ENCODE measurements at regions not wholly inside any gene's neighbourhood (a gene's known extent, or its start where the extent isn't known, plus 50 kb on each side); places are given as distances from the start of the nearest gene placed in this dataset.

- H3K9me2 ChIP-seq (ENCODE audit: insufficient read depth): no peaks in the 10 kb centered on the region; the same call in 1 of the 2 replicates
- POLR2A ChIA-PET (ENCODE audit: unreplicated experiment): no interaction called here
- H4K20me1 ChIP-seq (ENCODE audit: insufficient read depth): no peaks in the 10 kb centered on the region
- no peak overlapping the region for H2AFZ ChIP-seq
- H3K4me3 ChIP-seq: no peak overlapping the region
- no peaks in the 10 kb centered on the region for H3K79me2 ChIP-seq (ENCODE audit: low read depth)
- H3K36me3 ChIP-seq (ENCODE audit: low read depth): no peaks in the 10 kb centered on the region
- H3F3A ChIP-seq (ENCODE audit: insufficient read depth, low read depth): no peaks in the 10 kb centered on the region
- intact Hi-C loops (cut with micrococcal nuclease; ENCODE audit: unreplicated experiment): no loop called here
- H3K9me3 ChIP-seq (ENCODE audit: insufficient read depth, low read depth): no peaks in the 10 kb centered on the region; the same call in 1 of the 2 replicates
- no peaks in the 10 kb centered on the region for H3K27me3 ChIP-seq (ENCODE audit: insufficient read depth, low read depth)
- H3K4me2 ChIP-seq: no peak overlapping the region
- TF ChIP-seq EZH2 (IDR thresholded peaks at IDR 0.05; ENCODE audit: low read depth) (no peak), CTCF (conservative IDR thresholded peaks at IDR 0.05) (no peak)
- CTCF ChIA-PET: no interaction called here
- no peaks in the 10 kb centered on the region for H3K4me1 ChIP-seq (replicated peaks; ENCODE audit: insufficient read depth)
- no peak for DNase-seq
- BruUV-seq (replicated peaks): no TSS peak
- H3K27ac ChIP-seq: no peak overlapping the region
These were observed 283.6 kb downstream of the LMO7 start for GRCh38 chr13:75919660-75920199.

- no peak overlapping the region for H3K4me3 ChIP-seq
- CTCF ChIA-PET: interaction anchor here (0.5 kb wide), 1 partner anchor 509 kb away, joined by 3 read pairs; no protein-coding TSS in a partner anchor
- no peaks in the 10 kb centered on the region for H3K36me3 ChIP-seq (ENCODE audit: low read depth)
- no peak for DNase-seq
- H3K79me2 ChIP-seq (ENCODE audit: low read depth): no peaks in the 10 kb centered on the region
- H3K27me3 ChIP-seq (ENCODE audit: insufficient read depth, low read depth): no peaks in the 10 kb centered on the region
- H3F3A ChIP-seq (ENCODE audit: insufficient read depth, low read depth): no peaks in the 10 kb centered on the region
- intact Hi-C loops (cut with micrococcal nuclease; ENCODE audit: unreplicated experiment): no loop called here
- no peaks in the 10 kb centered on the region for H3K4me1 ChIP-seq (replicated peaks; ENCODE audit: insufficient read depth)
- TF ChIP-seq CTCF (conservative IDR thresholded peaks at IDR 0.05): no peak
- TF ChIP-seq EZH2 (IDR thresholded peaks at IDR 0.05; ENCODE audit: low read depth): no peak
- no peaks in the 10 kb centered on the region for H4K20me1 ChIP-seq (ENCODE audit: insufficient read depth)
- H3K9me3 ChIP-seq (ENCODE audit: insufficient read depth, low read depth): no peaks in the 10 kb centered on the region
- H3K9me2 ChIP-seq (ENCODE audit: insufficient read depth): no peaks in the 10 kb centered on the region
- no peak overlapping the region for H3K27ac ChIP-seq
- no peak overlapping the region for H2AFZ ChIP-seq
- POLR2A ChIA-PET (ENCODE audit: unreplicated experiment): no interaction called here
- BruUV-seq (replicated peaks): no TSS peak
- no peak overlapping the region for H3K4me2 ChIP-seq
These were observed 278.9 kb downstream of the LMO7 start for GRCh38 chr13:75915066-75915465.

- Histone ChIP-seq H2AFZ (no peak overlapping the region), H3K27ac (no peak overlapping the region), H3K36me3 (ENCODE audit: low read depth) (no peaks in the 10 kb centered on the region), H3K9me2 (ENCODE audit: insufficient read depth) (no peaks in the 10 kb centered on the region), H3K9me3 (ENCODE audit: insufficient read depth, low read depth) (no peaks in the 10 kb centered on the region), H3F3A (ENCODE audit: insufficient read depth, low read depth) (no peaks in the 10 kb centered on the region), H3K4me3 (no peak overlapping the region), H3K79me2 (ENCODE audit: low read depth) (no peaks in the 10 kb centered on the region), H3K4me1 (replicated peaks; ENCODE audit: insufficient read depth) (no peaks in the 10 kb centered on the region), H3K4me2 (no peak overlapping the region), H4K20me1 (ENCODE audit: insufficient read depth) (no peaks in the 10 kb centered on the region), H3K27me3 (ENCODE audit: insufficient read depth, low read depth) (no peaks in the 10 kb centered on the region)
- CTCF ChIA-PET: no interaction called here
- POLR2A ChIA-PET (ENCODE audit: unreplicated experiment): no interaction called here
- TF ChIP-seq EZH2 (IDR thresholded peaks at IDR 0.05; ENCODE audit: low read depth): no peak
- TF ChIP-seq CTCF (conservative IDR thresholded peaks at IDR 0.05): no peak
- no TSS peak for BruUV-seq (replicated peaks)
- intact Hi-C loops (cut with micrococcal nuclease; ENCODE audit: unreplicated experiment): no loop called here
- no peak for DNase-seq
These were observed 277.8 kb downstream of the LMO7 start for GRCh38 chr13:75913925-75914324.
